Mesenchymal stem cell (in vitro differentiated cells and primary cell): ENCODE measurements at regions not wholly inside any gene's neighbourhood (a gene's known extent, or its start where the extent isn't known, plus 50 kb on each side); places are given as distances from the start of the nearest gene placed in this dataset.

Experiments used
- DNase-seq: peaks from one replicate; pipeline ENCODE4 v3.0.0-alpha.2; 2013
- H2AFZ ChIP-seq: one replicate; pipeline ENCODE4 v1.6.1; 2013; ENCODE audit warnings: low read depth, mild to moderate bottlenecking, control low read depth, inconsistent platforms, low read length, moderate library complexity
- H2AK5ac ChIP-seq: 2 replicates; pipeline ENCODE4 v1.6.1; 2013; ENCODE audit warnings: low read length, moderate library complexity, mild to moderate bottlenecking, inconsistent platforms; ENCODE audit not compliant: severe bottlenecking
- H2BK120ac ChIP-seq: one replicate; pipeline ENCODE4 v1.6.1; 2013; ENCODE audit warnings: low read depth, mild to moderate bottlenecking, inconsistent platforms, low read length, moderate library complexity
- H2BK12ac ChIP-seq, 2 experiments: one replicate each; pipeline ENCODE4 v1.6.1; 2013; ENCODE audit warnings: inconsistent platforms in 2 of 2, low read length in 2 of 2, mild to moderate bottlenecking in 2 of 2, moderate library complexity in 2 of 2, control low read depth in 1 of 2
- H2BK15ac ChIP-seq: one replicate; pipeline ENCODE4 v1.6.1; 2013; ENCODE audit warnings: mild to moderate bottlenecking, low read depth, inconsistent platforms; ENCODE audit not compliant: poor library complexity, severe bottlenecking
- H2BK5ac ChIP-seq: 2 replicates; pipeline ENCODE4 v1.6.1; 2013; ENCODE audit warnings: low read depth, mild to moderate bottlenecking, low read length, control low read depth, inconsistent platforms; ENCODE audit not compliant: poor library complexity, severe bottlenecking
- H3K14ac ChIP-seq, 2 experiments: one replicate each; pipeline ENCODE4 v1.6.1; 2013; ENCODE audit warnings: inconsistent platforms in 2 of 2, low read length in 2 of 2, control low read depth in 1 of 2, mild to moderate bottlenecking in 1 of 2, moderate library complexity in 1 of 2
- H3K18ac ChIP-seq, 2 experiments: one replicate each; pipeline ENCODE4 v1.6.1; 2013; ENCODE audit warnings: inconsistent platforms in 2 of 2, low read length in 2 of 2, control low read depth in 1 of 2, low read depth in 1 of 2, mild to moderate bottlenecking in 1 of 2
- H3K23ac ChIP-seq, 2 experiments: one replicate each; pipeline ENCODE4 v1.6.1; 2013; ENCODE audit warnings: inconsistent platforms in 2 of 2, low read length in 2 of 2, mild to moderate bottlenecking in 2 of 2, moderate library complexity in 2 of 2, control low read depth in 1 of 2
- H3K27ac ChIP-seq: 2 replicates; pipeline ENCODE4 v1.5.1; 2013; ENCODE audit warnings: mild to moderate bottlenecking, moderate library complexity, low read length, control low read depth, inconsistent platforms; ENCODE audit not compliant: poor library complexity, severe bottlenecking
- H3K27me3 ChIP-seq, 2 experiments: 2 replicates each; pipeline versions ENCODE4 v1.6.1 to v1.7.0; 2013; ENCODE audit warnings: low read length in 2 of 2, mild to moderate bottlenecking in 2 of 2, moderate library complexity in 2 of 2, control low read depth in 1 of 2, inconsistent platforms in 1 of 2; ENCODE audit not compliant: control insufficient read depth in 1 of 2, insufficient read depth in 1 of 2
- H3K36me3 ChIP-seq, 2 experiments: 2 replicates each; pipeline versions ENCODE4 v1.6.1 to v1.7.0; 2013; ENCODE audit warnings: low read length in 2 of 2, control low read depth in 1 of 2, inconsistent platforms in 1 of 2, low read depth in 1 of 2, mild to moderate bottlenecking in 1 of 2; ENCODE audit not compliant: insufficient read depth in 2 of 2, control insufficient read depth in 1 of 2
- H3K4ac ChIP-seq, 2 experiments: one replicate each; pipeline ENCODE4 v1.6.1; 2013; ENCODE audit warnings: inconsistent platforms in 2 of 2, low read length in 2 of 2, mild to moderate bottlenecking in 2 of 2, moderate library complexity in 2 of 2, control low read depth in 1 of 2, low read depth in 1 of 2
- H3K4me1 ChIP-seq: 2 replicates; pipeline ENCODE4 v1.6.1; 2013; ENCODE audit warnings: low read depth, low read length, control low read depth; ENCODE audit not compliant: control insufficient read depth, insufficient read depth
- H3K4me2 ChIP-seq: 2 replicates; pipeline ENCODE4 v1.6.1; 2013; ENCODE audit warnings: low read length, mild to moderate bottlenecking, inconsistent platforms; ENCODE audit not compliant: poor library complexity, severe bottlenecking
- H3K4me3 ChIP-seq, 2 experiments: 2 replicates each; pipeline versions ENCODE4 v1.5.1 to v1.7.0; 2013; ENCODE audit warnings: low read length in 2 of 2, mild to moderate bottlenecking in 2 of 2, control low read depth in 1 of 2, low read depth in 1 of 2; ENCODE audit not compliant: insufficient read depth in 1 of 2
- H3K79me1 ChIP-seq: replicated peaks from 2 replicates; pipeline ENCODE4 v1.6.1; 2013; ENCODE audit warnings: mild to moderate bottlenecking, control low read depth, low read length, inconsistent platforms; ENCODE audit not compliant: poor library complexity, severe bottlenecking
- H3K9ac ChIP-seq: 2 replicates; pipeline ENCODE4 v1.7.0; 2013; ENCODE audit warnings: mild to moderate bottlenecking, low read length, moderate library complexity
- H3K9me3 ChIP-seq: 2 replicates; pipeline ENCODE4 v1.7.0; 2013; ENCODE audit warnings: mild to moderate bottlenecking, low read length; ENCODE audit not compliant: control insufficient read depth
- H4K8ac ChIP-seq: one replicate; pipeline ENCODE4 v1.6.1; 2013; ENCODE audit warnings: inconsistent platforms, mild to moderate bottlenecking, low read length, moderate library complexity
- H4K91ac ChIP-seq: one replicate; pipeline ENCODE4 v1.6.1; 2013; ENCODE audit warnings: mild to moderate bottlenecking, low read length, inconsistent platforms
- WGBS: methylation state at CpG from one replicate; pipeline ENCODE4 v1.1.7; 2013; ENCODE audit warnings: mixed read lengths; 5-methylcytosine and 5-hydroxymethylcytosine counted together

- H4K91ac ChIP-seq = no peak overlapping the region
- no peak overlapping the region for H3K4me2 ChIP-seq
- WGBS = 79% methylated on average over 5 of the region's 5 CpGs
- no peaks in the 10 kb centered on the region for H3K79me1 ChIP-seq
- no peak overlapping the region for H2AK5ac ChIP-seq
- no peak overlapping the region for H3K14ac ChIP-seq
- H3K18ac ChIP-seq = no peak overlapping the region
- no peak overlapping the region for H2BK5ac ChIP-seq
- H4K8ac ChIP-seq = no peak overlapping the region
- no peak overlapping the region for H3K9ac ChIP-seq
- H3K23ac ChIP-seq = no peak overlapping the region
- no peak overlapping the region for H3K4me3 ChIP-seq
- no peak overlapping the region for H2BK120ac ChIP-seq
- H3K9me3 ChIP-seq = no peaks in the 10 kb centered on the region
- no peaks in the 10 kb centered on the region for H3K36me3 ChIP-seq
- H2BK15ac ChIP-seq = no peak overlapping the region
- H3K4ac ChIP-seq = no peak overlapping the region
- H3K4me1 ChIP-seq = no peaks in the 10 kb centered on the region
- DNase-seq = no peak
- H2AFZ ChIP-seq = no peak overlapping the region
- no peak overlapping the region for H2BK12ac ChIP-seq
- H3K27me3 ChIP-seq = peaks cover 0 to 17% of the 10 kb centered on the region in 2 experiments
- no peak overlapping the region for H3K27ac ChIP-seq
Observed at GRCh38 chr12:13735734-13736133, 245.7 kb downstream of the GRIN2B start.

- Histone ChIP-seq H3K23ac (no peak overlapping the region), H3K9ac (no peak overlapping the region)
Observed at GRCh38 chr12:13734584-13735152, 246.7 kb downstream of the GRIN2B start.

GRCh38 chr12:13727707-13728195 lies 253.7 kb downstream of the GRIN2B start:
- Histone ChIP-seq H3K9me3 (no peaks in the 10 kb centered on the region), H3K36me3 (no peaks in the 10 kb centered on the region), H3K4me2 (no peak overlapping the region), H3K23ac (no peak overlapping the region), H2BK5ac (no peak overlapping the region), H3K18ac (no peak overlapping the region), H3K79me1 (no peaks in the 10 kb centered on the region), H2AK5ac (no peak overlapping the region), H2BK12ac (no peak overlapping the region), H3K27ac (no peak overlapping the region), H3K4ac (no peak overlapping the region), H3K4me3 (no peak overlapping the region), H4K91ac (no peak overlapping the region), H2BK15ac (no peak overlapping the region), H3K27me3 (peaks cover 0 to 5% of the 10 kb centered on the region in 2 experiments), H3K4me1 (no peaks in the 10 kb centered on the region), H2BK120ac (no peak overlapping the region), H4K8ac (no peak overlapping the region), H2AFZ (no peak overlapping the region), H3K9ac (no peak overlapping the region), H3K14ac (no peak overlapping the region)
- DNase-seq = no peak
- WGBS = no CpG with 5 or more reads among the region's 1 CpG

More at GRCh38 chr12:13734584-13735152, 246.7 kb downstream of the GRIN2B start:
- no peak overlapping the region for H3K4me2 ChIP-seq
- H3K18ac ChIP-seq = no peak overlapping the region
- H3K4me3 ChIP-seq = no peak overlapping the region
- no peak overlapping the region for H2BK120ac ChIP-seq
- no peaks in the 10 kb centered on the region for H3K4me1 ChIP-seq
- no peak overlapping the region for H3K14ac ChIP-seq
- no peak overlapping the region for H2AK5ac ChIP-seq
- H4K91ac ChIP-seq = no peak overlapping the region
- H3K36me3 ChIP-seq = no peaks in the 10 kb centered on the region
- H2BK12ac ChIP-seq = no peak overlapping the region
- H3K27me3 ChIP-seq = peaks cover 0 to 17% of the 10 kb centered on the region in 2 experiments
- DNase-seq = no peak
- H2BK15ac ChIP-seq = no peak overlapping the region
- H3K79me1 ChIP-seq = no peaks in the 10 kb centered on the region
- no peak overlapping the region for H3K27ac ChIP-seq
- no peak overlapping the region for H2BK5ac ChIP-seq
- H3K4ac ChIP-seq = no peak overlapping the region
- H2AFZ ChIP-seq = no peak overlapping the region
- H4K8ac ChIP-seq = no peak overlapping the region
- no peaks in the 10 kb centered on the region for H3K9me3 ChIP-seq
- WGBS = 37% methylated on average over 2 of the region's 2 CpGs

GRCh38 chr12:13725049-13725448 lies 256.4 kb downstream of the GRIN2B start:
- H3K18ac ChIP-seq = no peak overlapping the region
- peaks cover 0 to 14% of the 10 kb centered on the region in 2 experiments for H3K27me3 ChIP-seq

More at GRCh38 chr12:13725049-13725448, 256.4 kb downstream of the GRIN2B start:
- no peaks in the 10 kb centered on the region for H3K79me1 ChIP-seq
- H4K91ac ChIP-seq = no peak overlapping the region
- no peak overlapping the region for H3K4me3 ChIP-seq
- H2BK120ac ChIP-seq = no peak overlapping the region
- H3K4me1 ChIP-seq = no peaks in the 10 kb centered on the region
- no peak overlapping the region for H3K4me2 ChIP-seq
- no peak overlapping the region for H3K14ac ChIP-seq
- H2AFZ ChIP-seq = no peak overlapping the region
- no peak overlapping the region for H2AK5ac ChIP-seq
- 46% methylated on average over 1 of the region's 1 CpG for WGBS
- no peak overlapping the region for H2BK5ac ChIP-seq
- H3K4ac ChIP-seq = no peak overlapping the region
- H4K8ac ChIP-seq = no peak overlapping the region
- no peaks in the 10 kb centered on the region for H3K9me3 ChIP-seq
- H2BK12ac ChIP-seq = no peak overlapping the region
- H3K27ac ChIP-seq = no peak overlapping the region
- no peak overlapping the region for H3K23ac ChIP-seq
- H3K9ac ChIP-seq = no peak overlapping the region
- no peaks in the 10 kb centered on the region for H3K36me3 ChIP-seq
- DNase-seq = no peak
- no peak overlapping the region for H2BK15ac ChIP-seq
